PC-3 (cell line): ENCODE measurements at regions not wholly inside any gene's neighbourhood (a gene's known extent, or its start where the extent isn't known, plus 50 kb on each side); places are given as distances from the start of the nearest gene placed in this dataset.

ENCODE experiments used
- EZH2 ChIP-seq: fragments of 300-600 bp; sonication (generic); IDR thresholded peaks from one replicate; pipeline ENCODE4 v1.6.1; 2017; ENCODE audit warnings: antibody characterized with exemption, mild to moderate bottlenecking, low read length; ENCODE audit not compliant: unreplicated experiment
- EZH2phosphoT487 ChIP-seq: fragments of 300-600 bp; sonication (generic); IDR thresholded peaks from 2 replicates; pipeline ENCODE4 v1.6.1; 2018; ENCODE audit warnings: mild to moderate bottlenecking, antibody characterized with exemption, low read length, borderline replicate concordance
- TF ChIP-seq, protein P1 (sequence below): fragments of 300-600 bp; sonication (generic); conservative IDR thresholded peaks from 2 replicates; pipeline ENCODE4 v1.5.1; 2017; ENCODE audit warnings: antibody characterized with exemption, low read depth, mild to moderate bottlenecking, low read length

DNA sequence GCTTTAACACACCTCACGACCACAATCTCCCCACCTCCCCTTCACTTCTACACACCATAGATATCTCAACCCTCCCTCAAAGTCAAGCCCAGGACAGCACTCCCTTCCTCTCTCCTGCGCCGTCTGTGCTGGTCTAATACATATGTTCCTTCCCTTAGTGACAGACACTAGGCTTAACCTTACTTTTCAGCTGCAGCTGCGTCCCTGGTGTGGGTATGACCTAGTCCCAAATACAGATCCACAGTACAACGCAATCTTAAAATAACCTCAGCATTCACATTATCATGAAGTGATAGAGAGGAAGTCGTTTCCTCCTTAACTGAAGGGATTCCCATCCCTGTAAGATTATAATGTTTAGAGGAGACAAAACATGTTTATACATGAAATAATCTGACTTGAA lies 192.7 kb upstream of the TANK start:
- TF ChIP-seq, protein P1, sequence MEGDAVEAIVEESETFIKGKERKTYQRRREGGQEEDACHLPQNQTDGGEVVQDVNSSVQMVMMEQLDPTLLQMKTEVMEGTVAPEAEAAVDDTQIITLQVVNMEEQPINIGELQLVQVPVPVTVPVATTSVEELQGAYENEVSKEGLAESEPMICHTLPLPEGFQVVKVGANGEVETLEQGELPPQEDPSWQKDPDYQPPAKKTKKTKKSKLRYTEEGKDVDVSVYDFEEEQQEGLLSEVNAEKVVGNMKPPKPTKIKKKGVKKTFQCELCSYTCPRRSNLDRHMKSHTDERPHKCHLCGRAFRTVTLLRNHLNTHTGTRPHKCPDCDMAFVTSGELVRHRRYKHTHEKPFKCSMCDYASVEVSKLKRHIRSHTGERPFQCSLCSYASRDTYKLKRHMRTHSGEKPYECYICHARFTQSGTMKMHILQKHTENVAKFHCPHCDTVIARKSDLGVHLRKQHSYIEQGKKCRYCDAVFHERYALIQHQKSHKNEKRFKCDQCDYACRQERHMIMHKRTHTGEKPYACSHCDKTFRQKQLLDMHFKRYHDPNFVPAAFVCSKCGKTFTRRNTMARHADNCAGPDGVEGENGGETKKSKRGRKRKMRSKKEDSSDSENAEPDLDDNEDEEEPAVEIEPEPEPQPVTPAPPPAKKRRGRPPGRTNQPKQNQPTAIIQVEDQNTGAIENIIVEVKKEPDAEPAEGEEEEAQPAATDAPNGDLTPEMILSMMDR = no peak
- TF ChIP-seq EZH2 (no peak), EZH2phosphoT487 (no peak)
